Stimulated activated CD4-positive, alpha-beta T cell treated with anti-CD3 and anti-CD28 coated beads, Interleukin-15, amount 100 ng/mL, for 24 hours (primary cell): ENCODE measurements at regions not wholly inside any gene's neighbourhood (a gene's known extent, or its start where the extent isn't known, plus 50 kb on each side); places are given as distances from the start of the nearest gene placed in this dataset.

Experiments
- DNase-seq: peaks from one replicate; pipeline ENCODE4 v3.0.0-alpha.2; 2020

DNA sequence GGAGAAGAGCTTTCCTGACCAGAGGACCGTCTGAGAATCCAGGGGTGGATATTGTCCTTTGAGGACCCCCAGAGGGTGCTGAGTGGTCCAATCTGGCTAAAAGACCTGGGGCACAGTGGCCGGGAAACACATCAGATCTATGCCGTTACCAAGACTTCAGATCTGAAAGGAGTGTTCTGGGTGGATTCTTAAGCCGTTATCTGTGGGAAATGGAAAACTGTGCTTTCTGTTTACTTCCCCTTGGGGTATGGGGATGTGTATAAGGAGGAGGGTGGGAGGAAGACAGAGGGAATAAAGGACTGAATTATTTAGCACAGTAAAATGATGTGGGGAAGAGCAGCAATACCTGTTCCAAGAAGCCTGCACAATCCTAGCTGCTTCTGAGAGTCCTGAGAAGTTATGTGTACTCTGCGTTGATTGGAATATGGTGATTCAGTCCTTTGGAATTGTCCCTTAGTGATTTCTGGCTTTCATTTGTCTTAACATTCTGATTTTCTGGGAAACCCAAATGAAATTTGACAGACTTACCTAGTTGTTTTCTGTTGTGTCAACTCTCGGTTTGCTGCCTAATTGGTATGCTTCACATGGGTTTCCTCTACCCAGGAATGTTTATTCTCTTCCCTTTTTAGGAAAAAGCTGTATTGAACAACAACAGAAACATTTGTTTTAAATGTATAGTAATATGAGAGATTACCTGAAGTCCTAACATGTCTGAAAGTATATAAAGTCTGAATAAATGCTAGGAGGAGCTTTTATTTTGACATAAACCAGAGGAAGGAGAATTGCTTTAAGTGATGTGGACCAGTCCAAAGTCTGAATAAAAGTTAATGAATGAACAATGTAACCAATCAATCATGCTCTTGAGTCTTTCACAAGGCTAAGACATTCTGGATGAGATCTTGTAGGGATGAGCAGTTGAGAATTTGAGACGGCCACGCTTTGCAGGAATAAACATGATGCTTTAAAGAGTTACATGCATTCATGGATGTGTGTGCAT is 427.1 kb upstream of the C2CD4B start:
- no peak for DNase-seq

GRCh38 chr15:62592920-62593319 is 427.8 kb upstream of the C2CD4B start:
- no peak for DNase-seq

GRCh38 chr15:62593681-62594399 is 428.8 kb upstream of the C2CD4B start:
- no peak for DNase-seq

- no peak for DNase-seq
Observed at GRCh38 chr15:62598217-62598616, 433.1 kb upstream of the C2CD4B start.

DNA sequence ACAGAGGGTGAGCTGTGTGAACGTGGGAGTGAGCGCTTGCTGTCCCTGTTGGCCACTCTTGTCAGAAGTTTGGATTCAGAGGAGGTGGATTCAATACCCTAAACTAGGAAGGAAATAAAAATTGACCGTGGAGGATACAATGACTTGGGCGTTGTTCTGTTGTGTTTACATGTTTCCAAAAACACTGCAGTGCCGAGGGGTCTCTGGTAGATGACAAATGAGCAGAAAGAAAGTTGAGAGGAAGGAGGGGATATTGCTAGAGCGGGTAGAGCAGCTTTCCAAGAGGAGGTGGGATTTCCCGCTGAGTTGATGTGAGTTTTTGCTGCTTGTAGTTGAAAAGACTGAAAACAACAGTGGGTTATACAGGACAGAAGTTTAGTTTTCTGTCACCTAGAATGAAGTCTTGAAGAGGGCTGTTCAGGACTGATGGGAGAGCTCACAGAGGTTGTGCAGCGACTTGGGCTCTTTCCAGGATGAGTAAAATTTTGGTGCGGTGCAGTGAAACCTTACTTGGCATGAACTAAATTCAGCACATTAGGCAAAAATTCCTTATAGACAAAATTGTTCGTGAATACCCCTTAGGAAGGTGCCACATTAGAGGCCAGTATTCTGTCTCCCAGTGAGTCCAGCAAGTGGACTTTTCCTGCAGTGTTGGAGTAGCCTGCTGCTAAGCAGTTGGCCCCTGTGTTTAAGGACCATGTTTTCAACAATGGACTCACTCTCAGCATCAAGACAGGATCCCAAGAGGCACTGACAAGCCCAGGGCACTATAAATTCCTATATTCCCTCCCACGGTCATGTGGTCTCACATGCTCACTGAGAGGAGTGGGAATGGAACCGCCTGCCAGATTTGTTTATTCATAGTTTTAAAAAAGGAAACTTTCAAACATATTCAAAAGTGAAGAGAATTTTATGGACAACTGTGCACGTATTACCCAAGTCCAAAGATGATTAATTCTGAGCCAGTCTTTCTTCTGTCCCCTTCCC is 435.0 kb upstream of the C2CD4B start:
- no peak for DNase-seq

DNA sequence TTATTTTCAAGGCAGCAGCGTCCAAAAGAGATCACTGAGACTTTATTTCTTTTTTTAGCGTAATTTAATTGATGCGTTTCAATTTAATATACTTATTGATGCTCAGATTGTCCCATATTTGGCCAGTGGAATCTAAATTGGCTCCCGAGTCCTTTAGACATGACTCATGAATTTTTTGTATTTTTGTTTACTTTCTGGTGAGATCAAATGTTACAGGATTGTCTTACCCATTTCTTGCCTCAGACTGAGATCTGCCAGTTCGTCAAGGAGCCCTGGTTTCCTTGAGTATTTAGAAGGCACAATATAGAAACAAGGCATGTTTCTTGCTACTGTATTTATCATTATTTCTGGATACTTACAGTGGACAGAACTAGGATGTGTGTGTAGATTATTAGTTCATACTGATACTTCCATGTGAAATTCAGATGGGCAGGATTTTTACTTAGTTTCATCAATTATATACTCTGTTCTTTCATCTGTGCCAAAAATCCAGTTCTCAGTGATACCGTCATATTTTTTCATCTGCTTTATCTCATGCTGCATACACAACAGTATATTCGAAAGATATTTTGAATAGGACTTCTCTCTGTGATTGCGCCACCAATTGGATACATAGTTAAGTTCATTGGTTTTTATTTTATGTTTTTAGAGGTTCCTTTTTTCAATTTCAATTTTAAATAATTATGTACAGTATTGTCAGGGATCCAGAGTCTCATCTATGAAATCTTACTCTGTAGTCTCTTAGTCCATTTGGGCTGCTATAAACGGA is 436.9 kb upstream of the C2CD4B start:
- DNase-seq: no peak

- DNase-seq: no peak
Observed at GRCh38 chr15:62603742-62604141, 438.7 kb upstream of the C2CD4B start.

GRCh38 chr15:62605282-62605681 is 437.3 kb upstream of the TPM1 start:
- DNase-seq: no peak

DNA sequence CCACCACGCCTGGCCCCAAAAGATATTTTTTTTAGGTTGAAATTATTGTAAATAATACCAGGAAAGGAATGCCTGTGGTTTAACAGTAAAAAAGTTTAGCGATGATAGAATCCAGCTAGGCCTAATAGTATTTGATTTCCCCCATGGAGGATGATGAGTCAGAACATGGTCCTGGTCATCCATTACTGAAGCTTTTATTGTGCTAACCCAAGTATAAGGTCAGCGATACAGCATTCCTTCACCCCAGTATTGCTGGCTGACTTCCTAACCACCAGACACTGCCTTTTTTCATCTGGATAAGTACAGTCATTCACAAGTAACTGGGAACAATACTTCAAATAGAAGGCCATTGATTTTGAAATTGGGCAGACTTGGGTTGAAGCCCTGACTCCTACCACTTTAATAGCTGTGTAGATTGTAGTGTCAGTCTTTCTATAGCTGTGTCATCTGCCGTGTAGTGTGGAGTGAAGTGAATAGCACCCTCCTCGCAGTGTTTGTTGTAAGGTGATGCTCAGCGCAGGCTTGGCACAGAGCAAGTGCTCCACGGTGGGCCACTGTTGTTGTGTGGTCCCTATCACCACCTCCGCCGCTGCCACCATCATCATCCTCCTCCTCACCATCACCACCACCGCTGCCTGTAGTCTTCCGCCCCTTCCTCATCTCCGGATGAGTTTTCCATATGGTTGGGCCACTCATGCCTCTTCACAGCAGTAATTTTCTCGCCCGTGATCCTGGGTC is 436.0 kb upstream of the TPM1 start:
- DNase-seq: no peak

DNA sequence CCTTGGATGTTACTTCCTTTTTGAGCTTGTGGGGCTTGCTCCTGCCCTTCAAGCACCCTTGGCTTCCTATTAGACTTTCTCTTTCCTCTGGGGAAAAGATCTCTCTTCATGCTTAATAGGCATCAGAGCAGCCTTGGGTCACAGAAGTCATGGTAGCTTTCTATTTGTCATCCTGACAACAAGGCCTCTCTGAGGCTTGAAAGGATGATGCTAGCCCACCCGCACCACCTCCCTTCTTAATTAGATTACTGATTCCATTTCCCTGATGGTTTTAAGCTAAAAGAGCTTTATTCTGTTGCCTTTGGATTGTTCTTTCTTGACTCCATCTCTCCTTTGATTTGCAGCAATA is 435.5 kb upstream of the TPM1 start:
- DNase-seq: no peak

DNA sequence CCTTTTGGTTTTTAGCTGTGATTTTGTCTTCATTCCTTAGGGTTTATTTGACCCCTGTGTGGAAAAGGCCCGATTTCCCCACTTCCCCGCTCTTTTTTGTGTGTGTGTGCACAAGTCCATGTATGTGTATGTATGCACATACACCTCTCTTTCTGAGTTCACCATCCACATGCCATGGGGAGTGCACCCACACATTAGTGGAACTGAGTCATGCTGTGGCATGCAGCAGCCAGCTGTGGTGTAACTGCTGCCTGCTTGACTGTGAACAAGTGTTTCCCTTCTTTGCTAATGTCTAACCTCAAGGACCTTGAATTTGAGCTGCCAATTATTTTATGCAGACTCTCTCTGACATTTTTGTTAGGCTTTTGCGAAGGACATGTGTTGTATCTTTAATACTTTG is 434.9 kb upstream of the TPM1 start:
- DNase-seq: no peak

- DNase-seq: no peak
Observed at GRCh38 chr15:62608369-62608768, 434.2 kb upstream of the TPM1 start.

GRCh38 chr15:62610265-62610869 is 432.2 kb upstream of the TPM1 start:
- no peak for DNase-seq

DNA sequence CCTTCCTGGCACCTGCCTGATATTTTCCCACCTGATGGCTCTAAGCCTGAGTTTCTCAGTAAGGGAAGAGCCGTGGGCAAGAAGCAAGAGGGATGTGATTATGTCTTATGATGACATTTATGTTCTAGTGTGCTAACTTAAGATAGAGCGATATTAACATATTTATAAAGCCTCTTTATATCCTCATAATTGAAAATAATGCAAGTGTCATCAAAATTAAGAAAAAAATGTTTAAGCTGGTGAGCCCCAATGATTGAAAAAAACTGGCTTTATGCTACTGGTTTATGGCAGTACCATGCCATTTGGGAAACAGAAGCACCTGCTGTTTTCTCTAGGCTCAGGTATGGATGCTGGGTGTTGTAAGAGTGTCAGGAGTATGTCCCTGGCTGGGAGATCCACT is 431.5 kb upstream of the TPM1 start:
- no peak for DNase-seq

DNA sequence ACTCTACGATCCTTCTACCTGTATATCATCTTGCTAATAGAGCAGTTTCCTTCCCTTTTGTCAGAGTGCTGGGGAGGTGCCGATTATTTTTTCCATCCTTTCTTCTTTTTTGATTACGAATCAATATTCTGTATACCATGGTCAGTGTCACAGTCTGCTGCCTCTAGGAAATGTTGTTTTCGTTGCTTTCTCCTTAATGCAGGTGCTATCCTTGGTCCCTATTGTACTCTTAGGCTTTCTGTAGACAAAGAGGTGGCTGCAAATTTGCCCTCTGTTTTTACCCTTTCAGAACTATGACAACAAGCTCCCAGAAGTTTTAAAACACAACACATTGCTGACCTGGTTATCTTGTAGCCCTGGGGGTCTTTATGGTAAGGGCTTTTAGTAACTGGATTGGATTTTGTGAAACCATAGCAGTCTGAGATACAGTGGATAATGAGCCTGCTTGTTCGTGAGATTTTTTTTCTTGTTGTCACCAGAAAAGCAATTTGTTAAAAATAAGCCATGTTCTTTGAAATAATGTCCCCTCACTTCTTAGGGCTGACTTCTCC is 430.3 kb upstream of the TPM1 start:
- DNase-seq: no peak

DNA sequence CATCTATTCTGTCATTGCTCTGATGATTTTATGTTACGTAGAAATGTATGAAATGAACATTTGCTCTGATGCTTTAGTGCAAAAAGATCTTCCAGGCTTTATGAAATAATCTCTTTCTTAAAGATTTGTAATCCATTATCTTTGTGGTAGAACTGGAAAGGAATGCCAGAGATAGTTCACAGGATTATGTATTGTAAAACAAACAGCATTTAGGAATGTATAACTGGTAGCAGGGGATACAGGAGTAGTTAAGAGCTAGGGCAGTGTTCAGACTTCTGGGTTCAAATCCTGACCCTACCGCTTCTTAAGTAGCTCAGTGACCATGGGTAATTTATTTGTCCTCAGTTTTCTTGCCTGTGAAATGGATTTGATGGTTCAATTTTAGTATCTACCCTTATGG is 429.8 kb upstream of the TPM1 start:
- no peak for DNase-seq

DNA sequence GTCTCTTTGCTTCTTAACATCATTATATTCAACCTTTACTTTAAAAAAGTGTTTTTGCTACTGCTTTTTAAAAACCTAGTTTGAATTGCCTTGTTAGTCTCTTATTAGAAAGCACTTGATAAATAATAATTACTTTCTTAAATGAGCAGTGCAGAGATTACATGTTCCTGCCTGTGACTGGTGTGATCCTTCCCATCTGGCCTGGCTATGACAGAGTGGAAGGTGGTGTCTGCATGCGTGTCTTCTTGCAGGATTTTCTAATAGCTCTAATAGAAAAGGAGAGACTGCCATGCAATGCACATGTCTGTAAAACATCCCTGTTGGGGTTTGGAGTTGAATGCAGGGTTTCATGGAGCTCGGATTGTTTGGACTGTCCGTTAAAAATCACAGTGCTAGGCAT is 425.8 kb upstream of the TPM1 start:
- no peak for DNase-seq

DNA sequence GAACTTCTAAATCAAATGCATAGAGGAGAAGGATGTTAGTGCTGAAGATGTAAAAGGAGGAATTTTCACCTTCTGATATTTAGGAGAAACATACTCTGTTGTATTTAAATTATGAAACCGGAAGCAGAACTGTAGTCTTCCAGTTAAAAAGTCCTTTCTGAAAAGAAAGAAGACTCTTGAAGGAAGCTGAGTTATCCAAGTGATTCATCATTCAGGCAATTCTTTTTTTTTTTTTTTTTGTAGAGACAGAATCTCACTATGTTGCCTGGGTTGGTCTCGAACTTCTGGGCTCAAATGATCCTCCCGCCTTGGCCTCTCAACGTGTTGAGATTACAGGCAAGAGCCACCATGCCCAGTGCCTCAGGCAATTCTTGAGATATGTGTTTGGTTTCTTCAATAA is 424.8 kb upstream of the TPM1 start:
- no peak for DNase-seq

- DNase-seq: no peak
Observed at GRCh38 chr15:62618432-62618831, 424.1 kb upstream of the TPM1 start.

GRCh38 chr15:62618846-62619504 is 423.6 kb upstream of the TPM1 start:
- DNase-seq: no peak
